H1 (cell line): ENCODE measurements at regions not wholly inside any gene's neighbourhood (a gene's known extent, or its start where the extent isn't known, plus 50 kb on each side); places are given as distances from the start of the nearest gene placed in this dataset.

Source experiments
- CTCF ChIA-PET: fragments of 300-600 bp; sonication (Branson Sonifier 250); formaldehyde crosslinking; loops from one replicate; lab custom pipeline; 2021; ENCODE audit not compliant: partially characterized antibody; lab: Charles Lee
- POLR2A ChIA-PET: fragments of 300-600 bp; sonication (Branson Sonifier 250); formaldehyde crosslinking; loops from one replicate; lab custom pipeline; 2021; ENCODE audit warnings: inconsistent platforms; ENCODE audit not compliant: partially characterized antibody; lab: Charles Lee
- DNase-seq, 2 experiments: peaks; one replicate each; pipeline versions ENCODE4 v3.0.0 to v3.0.0-alpha.2; 2010 to 2022; ENCODE audit warnings: low spot score in 2 of 2, low read depth in 1 of 2, mixed read lengths in 1 of 2
- FAIRE-seq: peaks from 2 replicates; lab custom pipeline; 2011; peaks lifted over from hg19 to GRCh38; lab: Jason Lieb, UNC
- H2AFZ ChIP-seq: 2 replicates; pipeline ENCODE4 v1.8.1; 2012; ENCODE audit warnings: low read length, inconsistent platforms
- H2AK5ac ChIP-seq: 2 replicates; pipeline ENCODE4 v1.6.1; 2013; ENCODE audit warnings: low read depth, low read length
- H2BK120ac ChIP-seq: replicated peaks from 2 replicates; pipeline ENCODE3; 2013; ENCODE audit warnings: low read depth, low read length, inconsistent platforms
- H2BK12ac ChIP-seq: 2 replicates; pipeline ENCODE4 v1.6.1; 2013; ENCODE audit warnings: low read depth, low read length
- H2BK15ac ChIP-seq: 2 replicates; pipeline ENCODE4 v1.6.1; 2013; ENCODE audit warnings: low read length
- H2BK20ac ChIP-seq: 2 replicates; pipeline ENCODE4 v1.6.1; 2013; ENCODE audit warnings: low read length
- H2BK5ac ChIP-seq: 2 replicates; pipeline ENCODE4 v1.6.1; 2013; ENCODE audit warnings: low read depth, low read length
- H3K14ac ChIP-seq: 2 replicates; pipeline ENCODE4 v1.6.1; 2013; ENCODE audit warnings: inconsistent platforms; ENCODE audit not compliant: insufficient read length
- H3K18ac ChIP-seq: 2 replicates; pipeline ENCODE4 v1.6.1; 2013; ENCODE audit warnings: low read length; ENCODE audit errors: extremely low read depth
- H3K23ac ChIP-seq: 2 replicates; pipeline ENCODE4 v1.6.1; 2013; ENCODE audit warnings: inconsistent platforms; ENCODE audit not compliant: insufficient read length
- H3K23me2 ChIP-seq: 2 replicates; pipeline ENCODE4 v1.6.1; 2013; ENCODE audit warnings: low read depth, low read length
- H3K27ac ChIP-seq: 2 replicates; pipeline ENCODE4 v1.6.1; 2011; ENCODE audit warnings: low read depth, low read length, inconsistent platforms
- H3K27me3 ChIP-seq, 4 experiments: replicated peaks in 1 of 4; 1 replicate in 1 of 4; 2 replicates in 3 of 4; pipeline versions ENCODE4 v1.6.1 to v1.8.1; 2011 to 2013; ENCODE audit warnings: low read length in 3 of 4, mild to moderate bottlenecking in 3 of 4, inconsistent platforms in 2 of 4, mixed read lengths in 2 of 4, moderate library complexity in 1 of 4; ENCODE audit not compliant: control insufficient read depth in 3 of 4, insufficient read depth in 3 of 4; ENCODE audit errors: extremely low read depth in 1 of 4
- H3K36me3 ChIP-seq, 4 experiments: 2 replicates each; pipeline versions ENCODE4 v1.6.1 to v1.8.1; 2011 to 2013; ENCODE audit warnings: mild to moderate bottlenecking in 4 of 4, low read length in 3 of 4, moderate library complexity in 2 of 4, control low read depth in 1 of 4, inconsistent platforms in 1 of 4; ENCODE audit not compliant: insufficient read depth in 4 of 4, control insufficient read depth in 2 of 4
- H3K4ac ChIP-seq: replicated peaks from 2 replicates; pipeline ENCODE3; 2013; ENCODE audit warnings: low read length, low read depth, mixed read lengths, inconsistent platforms; ENCODE audit not compliant: insufficient read length
- H3K4me1 ChIP-seq, 4 experiments: replicated peaks in 1 of 4; 1 replicate in 1 of 4; 2 replicates in 3 of 4; pipeline versions ENCODE4 v1.6.1 to v1.8.1; 2011 to 2013; ENCODE audit warnings: low read length in 3 of 4, inconsistent platforms in 2 of 4, mixed read lengths in 1 of 4; ENCODE audit not compliant: insufficient read depth in 4 of 4, control insufficient read depth in 3 of 4
- H3K4me2 ChIP-seq, 2 experiments: 2 replicates each; pipeline versions ENCODE4 v1.6.1 to v1.8.1; 2011 to 2013; ENCODE audit warnings: low read depth in 2 of 2, low read length in 2 of 2, control low read depth in 1 of 2, inconsistent platforms in 1 of 2, mild to moderate bottlenecking in 1 of 2; ENCODE audit not compliant: insufficient read depth in 1 of 2
- H3K4me3 ChIP-seq, 4 experiments: fragments of 200-600, 300-600 bp in 1 of 4; sonication (generic), shearing (Covaris generic), sonication (Bioruptor Twin) in 1 of 4; 2 replicates each; pipeline versions ENCODE4 v1.5.1 to v1.8.1; 2011 to 2016; ENCODE audit warnings: low read length in 4 of 4, low read depth in 3 of 4, control low read depth in 2 of 4, inconsistent platforms in 2 of 4, mild to moderate bottlenecking in 2 of 4, mixed read lengths in 1 of 4, moderate library complexity in 1 of 4; ENCODE audit not compliant: insufficient read depth in 2 of 4; ENCODE audit errors: extremely low read depth in 1 of 4
- H3K56ac ChIP-seq: replicated peaks from 2 replicates; pipeline ENCODE3; 2013; ENCODE audit warnings: low read depth, mild to moderate bottlenecking, mixed read lengths, low read length, inconsistent platforms; ENCODE audit not compliant: insufficient read length
- H3K79me1 ChIP-seq: 2 replicates; pipeline ENCODE4 v1.6.1; 2013; ENCODE audit warnings: low read depth, low read length, control low read depth
- H3K79me2 ChIP-seq, 2 experiments: 2 replicates each; pipeline versions ENCODE4 v1.6.1 to v1.8.1; 2012 to 2013; ENCODE audit warnings: low read length in 2 of 2, mild to moderate bottlenecking in 2 of 2, inconsistent platforms in 1 of 2; ENCODE audit not compliant: insufficient read depth in 2 of 2, control insufficient read depth in 1 of 2
- H3K9ac ChIP-seq, 4 experiments: replicated peaks in 1 of 4; 1 replicate in 1 of 4; 2 replicates in 3 of 4; pipeline versions ENCODE4 v1.6.1 to v1.8.1; 2011 to 2013; ENCODE audit warnings: low read depth in 3 of 4, low read length in 3 of 4, control low read depth in 2 of 4, mild to moderate bottlenecking in 2 of 4, moderate library complexity in 2 of 4, inconsistent platforms in 1 of 4; ENCODE audit errors: extremely low read depth in 1 of 4
- H3K9me3 ChIP-seq, 2 experiments: 2 replicates each; pipeline versions ENCODE4 v1.6.1 to v1.8.1; 2012 to 2013; ENCODE audit warnings: mild to moderate bottlenecking in 2 of 2, moderate library complexity in 2 of 2, control low read depth in 1 of 2, inconsistent platforms in 1 of 2, low read depth in 1 of 2, low read length in 1 of 2, mixed read lengths in 1 of 2; ENCODE audit not compliant: insufficient read depth in 2 of 2
- H4K20me1 ChIP-seq, 2 experiments: replicated peaks in 1 of 2; 2 replicates each; pipeline versions ENCODE3 to v1.8.1; 2011 to 2013; ENCODE audit warnings: inconsistent platforms in 2 of 2, low read length in 2 of 2, mild to moderate bottlenecking in 1 of 2; ENCODE audit not compliant: insufficient read depth in 2 of 2, control insufficient read depth in 1 of 2
- H4K5ac ChIP-seq: 2 replicates; pipeline ENCODE4 v1.6.1; 2013; ENCODE audit warnings: low read length, low read depth, mixed read lengths, inconsistent platforms; ENCODE audit not compliant: insufficient read length
- H4K8ac ChIP-seq: 2 replicates; pipeline ENCODE4 v1.8.0; 2013; ENCODE audit warnings: mild to moderate bottlenecking, moderate library complexity, low read length, inconsistent platforms; ENCODE audit not compliant: insufficient read depth; ENCODE audit errors: extremely low read depth
- H4K91ac ChIP-seq: replicated peaks from 2 replicates; pipeline ENCODE3; 2013; ENCODE audit warnings: low read length, mixed read lengths, inconsistent platforms; ENCODE audit not compliant: insufficient read length
- BRCA1 ChIP-seq: IDR thresholded peaks from 2 replicates; pipeline ENCODE4 v1.6.1; 2012; ENCODE audit warnings: low read depth, low read length, improper control_type of control experiment
- KDM4A ChIP-seq: IDR thresholded peaks from one replicate; pipeline ENCODE4 v1.7.1; 2012; ENCODE audit warnings: low read depth, mild to moderate bottlenecking, moderate library complexity, low read length, inconsistent platforms; ENCODE audit not compliant: severe bottlenecking
- RNF2 ChIP-seq: fragments of 200-900, 300-1000 bp; sonication (generic); IDR thresholded peaks from 2 replicates; pipeline ENCODE4 v1.7.1; 2016; ENCODE audit warnings: borderline replicate concordance, low read depth, mild to moderate bottlenecking, antibody characterized with exemption, low read length; ENCODE audit not compliant: poor library complexity, severe bottlenecking; ENCODE audit errors: missing control alignments
- SIN3A ChIP-seq, 2 experiments: IDR thresholded peaks in 1 of 2; conservative IDR thresholded peaks in 1 of 2; 2 replicates each; pipeline ENCODE4 v1.6.1; 2011 to 2012; ENCODE audit warnings: low read length in 2 of 2, improper control_type of control experiment in 1 of 2, low read depth in 1 of 2, mild to moderate bottlenecking in 1 of 2
- SP1 ChIP-seq: IDR thresholded peaks from 2 replicates; pipeline ENCODE4 v1.6.1; 2011; ENCODE audit warnings: low read depth, low read length
- TBP ChIP-seq: IDR thresholded peaks from 2 replicates; pipeline ENCODE4 v1.6.1; 2011; ENCODE audit warnings: low read depth, low read length, improper control_type of control experiment
- YY1 ChIP-seq: IDR thresholded peaks from 2 replicates; pipeline ENCODE4 v1.6.1; 2011; ENCODE audit warnings: low read depth, mild to moderate bottlenecking, low read length
- ZNF274 ChIP-seq: IDR thresholded peaks from 2 replicates; pipeline ENCODE4 v1.7.0; 2012; ENCODE audit warnings: low read length, borderline replicate concordance; ENCODE audit errors: extremely low read depth

DNA sequence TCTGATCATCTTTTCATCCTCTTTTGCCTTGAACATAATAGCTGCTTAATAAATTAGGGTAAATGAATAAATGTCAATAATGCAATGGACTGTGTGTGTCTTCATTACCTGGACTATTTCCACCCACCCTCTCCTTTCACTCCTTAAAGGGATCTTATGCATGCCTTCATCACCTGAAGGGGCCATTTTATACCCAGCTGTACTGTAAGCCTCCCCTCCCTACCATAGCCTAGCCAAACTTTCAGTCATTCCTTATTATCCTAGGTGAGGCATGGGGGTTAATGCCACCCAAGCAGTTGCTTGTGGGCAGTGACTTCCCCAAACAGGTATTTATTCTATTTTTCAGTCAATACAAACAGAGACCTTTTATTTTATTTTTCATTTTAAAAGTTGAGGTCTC lies 127.8 kb upstream of the PARP11 start:
- Histone ChIP-seq H2BK120ac (no peak overlapping the region), H4K20me1 (no peaks in the 10 kb centered on the region), H2BK15ac (no peak overlapping the region), H2AK5ac (no peak overlapping the region), H3K4me2 (no peak overlapping the region), H3K4ac (no peak overlapping the region), H3K9me3 (peaks cover 5 to 8% of the 10 kb centered on the region in 2 experiments; a peak in 3 of 4 replicates), H3K18ac (no peak overlapping the region), H3K4me1 (0 out of 7 replicates have a peak, but pooled peaks cover 0 to 2% (median 0%) of the 10 kb centered on the region in 4 experiments), H3K23me2 (no peaks in the 10 kb centered on the region), H3K23ac (no peak overlapping the region), H2BK5ac (no peak overlapping the region), H3K79me2 (no peaks in the 10 kb centered on the region), H2BK12ac (no peak overlapping the region), H4K91ac (no peak overlapping the region), H3K9ac (no peak overlapping the region), H3K79me1 (no peaks in the 10 kb centered on the region), H3K4me3 (no peak overlapping the region), H4K5ac (no peak overlapping the region), H3K27ac (no peak overlapping the region), H3K14ac (no peak overlapping the region), H2BK20ac (no peak overlapping the region), H4K8ac (no peak overlapping the region), H2AFZ (no peak overlapping the region), H3K36me3 (no peaks in the 10 kb centered on the region), H3K27me3 (peaks cover 0 to 3% (median under 1%) of the 10 kb centered on the region in 4 experiments; a peak in 1 of 7 replicates), H3K56ac (no peak overlapping the region)
- DNase-seq (no peak), FAIRE-seq (no peak)
- TF ChIP-seq TBP: no peak
- no peak for TF ChIP-seq SP1
- TF ChIP-seq KDM4A: no peak
- TF ChIP-seq BRCA1: no peak
- no peak for TF ChIP-seq YY1
- no peak for TF ChIP-seq ZNF274
- no peak for TF ChIP-seq RNF2
- TF ChIP-seq SIN3A (conservative IDR thresholded peaks at IDR 0.05 in 1 of 2, IDR thresholded peaks at IDR 0.05 in 1 of 2; ENCODE audit: low read depth in 1 of 2, low read length in 2 of 2): no peak
- POLR2A ChIA-PET: interaction anchor here (0.6 to 1.8 kb wide), 5 partner anchors 9 to 274 kb away, joined by 3 to 5 read pairs (median 4); no protein-coding TSS in a partner anchor
- CTCF ChIA-PET: interaction anchor here (0.7 to 18.4 kb wide), 13 partner anchors 8 to 286 kb away, joined by 3 to 273 read pairs (median 4); no protein-coding TSS in a partner anchor
